ENCODE measurements at regions not wholly inside any gene's neighbourhood (a gene's known extent, or its start where the extent isn't known, plus 50 kb on each side); places are given as distances from the start of the nearest gene placed in this dataset.
"Not testable (repeated sequence)": the region's sequence is repeated elsewhere in the genome, so short reads cannot be mapped to it uniquely, and the experiment has no call there.

DNA sequence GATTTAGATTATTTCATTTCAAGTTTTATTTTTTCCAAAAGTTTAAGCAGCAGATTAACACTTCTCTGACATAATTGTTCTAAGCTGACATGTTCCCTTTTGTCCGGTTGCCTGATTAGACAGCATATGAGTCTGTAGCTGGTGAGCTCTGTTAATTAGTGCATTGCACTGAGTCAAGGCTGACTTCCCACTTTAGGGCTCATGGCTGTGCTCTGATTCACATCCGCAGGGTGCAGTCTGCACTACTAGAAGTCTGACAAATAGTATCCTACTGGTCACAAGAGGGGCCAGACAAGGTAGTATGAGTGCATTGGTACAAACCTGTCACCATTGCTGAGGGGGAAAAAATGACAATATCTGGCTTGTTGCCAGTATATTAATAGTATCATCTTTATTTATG lies 443.9 kb upstream of the ZNF804A start:
- no peak for DNase-seq

GRCh38 chr2:184155791-184156190 lies 442.5 kb upstream of the ZNF804A start:
- no peak for DNase-seq

DNA sequence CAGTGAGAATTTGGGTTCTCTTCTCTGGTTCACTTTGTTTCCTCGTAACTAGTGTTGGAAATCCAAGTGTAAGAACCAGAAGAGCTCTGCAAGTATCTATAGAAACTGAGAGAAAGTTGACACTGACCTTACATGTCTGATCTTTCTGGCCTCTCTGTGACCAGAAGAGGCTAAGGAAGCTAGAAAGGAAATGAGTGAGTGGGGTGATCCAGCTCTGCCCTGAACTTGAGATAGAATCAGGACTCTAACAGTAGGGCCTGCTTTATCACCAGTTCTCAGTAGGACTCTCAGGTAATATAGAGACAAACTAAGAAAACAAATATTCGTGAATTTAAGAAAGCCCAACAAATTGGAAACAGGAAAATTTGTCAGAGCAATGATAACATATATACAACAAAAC lies 441.2 kb upstream of the ZNF804A start:
- DNase-seq: no peak

GRCh38 chr2:184162426-184162825 lies 435.9 kb upstream of the ZNF804A start:
- DNase-seq: no peak

DNA sequence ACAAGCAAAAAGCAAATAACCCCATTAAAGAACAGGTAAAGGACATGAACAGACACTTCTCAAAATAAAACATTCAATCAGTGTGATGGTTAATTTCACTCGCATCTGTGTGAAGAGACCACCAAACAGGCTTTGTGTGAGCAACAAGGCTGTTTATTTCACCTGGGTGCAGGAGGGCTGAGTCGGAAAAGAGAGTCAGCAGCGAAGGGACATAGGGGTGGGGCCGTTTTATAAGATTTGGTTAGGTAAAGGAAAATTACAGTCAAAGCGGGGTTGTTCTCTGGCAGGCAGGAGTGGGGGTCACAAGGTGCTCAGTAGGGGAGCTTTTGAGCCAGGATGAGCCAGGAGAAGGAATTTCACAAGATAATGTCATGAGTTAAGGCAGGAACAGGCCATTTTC lies 429.5 kb upstream of the ZNF804A start:
- DNase-seq: not testable (repeated sequence)

GRCh38 chr2:184169366-184169765 lies 429.0 kb upstream of the ZNF804A start:
- DNase-seq: no peak

- DNase-seq: no peak
Measured at GRCh38 chr2:184174493-184175104, 423.7 kb upstream of the ZNF804A start.

DNA sequence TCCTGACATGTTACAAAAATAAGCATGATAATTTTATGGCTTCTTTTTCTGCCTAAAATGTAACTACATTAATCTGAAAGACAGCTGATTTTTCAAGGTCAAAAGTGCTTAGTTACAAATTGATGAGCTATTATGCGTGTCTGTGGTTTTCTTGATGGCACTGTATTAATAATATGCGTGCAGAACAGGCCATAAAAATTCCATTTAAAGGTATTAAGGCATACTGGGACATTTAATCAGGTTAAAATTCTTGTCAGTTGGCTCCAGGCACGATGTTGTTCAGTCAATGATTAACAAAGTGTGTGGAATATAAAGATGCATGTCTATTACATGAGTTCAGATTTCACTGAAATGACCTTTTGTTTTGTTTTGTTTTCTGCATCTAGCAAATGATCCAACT lies 420.1 kb upstream of the ZNF804A start:
- no peak for DNase-seq

DNA sequence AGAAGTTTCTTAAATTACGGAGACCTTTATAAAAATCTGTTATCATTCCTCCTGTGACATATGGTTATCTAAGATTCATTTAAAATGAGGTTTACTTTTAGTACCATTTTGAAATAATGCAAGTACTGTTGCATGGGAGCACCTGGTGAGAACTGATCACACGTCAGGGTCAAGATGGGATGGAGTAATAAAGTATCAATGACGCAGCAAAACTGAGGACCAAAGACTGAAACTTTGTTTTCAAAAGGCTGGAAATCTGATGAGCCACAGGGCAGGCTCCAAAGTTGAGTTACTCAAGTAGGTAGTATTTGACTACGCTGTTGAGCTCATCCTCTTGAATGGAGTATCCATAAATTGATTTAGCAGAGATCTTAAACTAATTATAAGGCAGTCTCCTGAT lies 411.9 kb upstream of the ZNF804A start:
- no peak for DNase-seq

- no peak for DNase-seq
Measured at GRCh38 chr2:184187421-184187971, 410.8 kb upstream of the ZNF804A start.

DNA sequence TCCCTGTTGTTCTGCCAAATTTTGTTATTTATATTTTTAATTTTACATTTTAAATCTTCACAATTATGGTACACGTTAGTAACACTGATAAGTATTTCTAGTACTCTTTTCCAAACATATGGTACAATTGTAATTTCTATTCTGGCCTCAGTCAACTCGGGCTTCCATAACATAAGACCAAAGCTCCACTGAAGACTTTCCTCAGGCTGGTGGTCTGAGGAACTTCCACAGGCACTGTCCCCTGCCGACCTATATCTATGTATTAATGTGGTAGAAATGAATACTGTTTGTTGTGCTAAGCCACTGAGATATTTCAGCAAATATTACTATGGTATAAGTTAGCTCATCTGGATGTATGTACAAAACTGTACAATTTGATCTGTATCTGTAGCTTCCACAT lies 407.6 kb upstream of the ZNF804A start:
- no peak for DNase-seq

GRCh38 chr2:184192649-184193048 lies 405.7 kb upstream of the ZNF804A start:
- DNase-seq: no peak

- DNase-seq: no peak
Measured at GRCh38 chr2:184197413-184197812, 400.9 kb upstream of the ZNF804A start.

DNA sequence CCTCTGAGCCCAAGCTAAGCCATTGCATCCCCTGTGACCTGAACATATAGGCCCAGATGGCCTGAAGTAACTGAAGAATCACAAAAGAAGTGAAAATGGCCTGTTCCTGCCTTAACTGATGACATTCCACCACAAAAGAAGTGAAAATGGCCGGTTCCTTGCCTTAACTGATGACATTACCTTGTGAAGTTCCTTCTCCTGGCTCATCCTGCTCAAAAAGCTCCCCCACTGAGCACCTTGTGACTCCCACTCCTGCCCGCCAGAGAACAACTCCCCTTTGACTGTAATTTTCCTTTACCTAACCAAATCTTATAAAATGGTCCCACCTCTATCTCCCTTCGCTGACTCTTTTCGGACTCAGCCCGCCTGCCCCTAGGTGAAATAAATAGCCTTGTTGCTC lies 399.5 kb upstream of the ZNF804A start:
- not testable (repeated sequence) for DNase-seq

- no peak for DNase-seq
Measured at GRCh38 chr2:184199274-184199673, 399.1 kb upstream of the ZNF804A start.

DNA sequence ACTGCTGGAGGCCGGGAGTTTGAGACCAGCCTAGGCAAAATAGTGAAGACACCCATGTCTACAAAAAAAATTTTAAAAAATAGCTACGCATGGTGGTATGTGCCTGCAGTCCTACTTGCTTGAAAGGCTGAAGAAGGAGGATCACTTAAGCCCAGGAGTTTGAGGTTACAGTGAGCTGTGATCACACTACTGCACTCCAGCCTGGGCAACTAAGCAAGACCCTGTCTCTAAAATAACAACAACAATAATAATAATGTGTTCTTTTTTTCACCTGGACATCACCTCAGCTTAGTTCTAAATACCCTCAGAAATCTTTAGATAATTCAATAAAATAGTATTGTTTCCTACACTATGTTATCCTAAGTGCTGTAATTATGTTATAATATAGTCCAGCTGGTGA lies 397.1 kb upstream of the ZNF804A start:
- DNase-seq: no peak

DNA sequence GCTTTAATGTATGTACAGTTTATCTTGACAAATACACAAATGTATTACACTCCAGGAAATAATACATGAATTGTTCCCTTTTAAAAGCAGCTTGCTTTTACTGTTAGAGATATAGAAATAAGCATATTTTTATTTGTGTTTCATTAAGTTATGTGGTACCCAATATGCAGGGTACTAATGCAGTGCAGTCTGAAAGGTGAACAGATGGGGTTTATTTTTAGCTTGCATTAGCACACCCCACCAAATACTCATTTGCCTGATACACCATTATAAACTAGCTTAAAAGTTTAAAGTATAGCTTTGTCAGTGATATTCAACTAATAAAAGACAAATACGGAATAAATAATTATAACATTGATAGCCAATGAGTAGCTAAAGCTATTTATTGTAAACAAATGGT lies 394.7 kb upstream of the ZNF804A start:
- no peak for DNase-seq

- no peak for DNase-seq
Measured at GRCh38 chr2:184205048-184205596, 393.2 kb upstream of the ZNF804A start.

DNA sequence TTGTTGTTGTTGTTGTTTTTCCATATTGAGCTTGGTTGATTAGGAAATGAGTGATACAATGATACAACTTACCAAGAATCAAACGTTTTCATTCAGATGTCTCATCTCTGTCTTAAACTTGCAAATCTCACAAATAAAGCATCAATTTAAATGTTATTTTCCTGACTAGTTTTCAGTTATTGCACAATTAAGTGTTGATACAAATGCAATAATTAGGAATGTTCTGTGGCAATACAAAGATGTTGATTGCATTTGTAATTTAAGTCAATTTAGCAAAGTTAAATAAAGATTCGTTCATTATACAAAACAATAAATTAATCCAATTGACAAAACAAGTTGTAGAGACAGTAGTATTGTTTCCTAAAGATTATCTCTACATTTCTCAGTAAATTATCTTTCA lies 392.3 kb upstream of the ZNF804A start:
- DNase-seq: no peak

DNA sequence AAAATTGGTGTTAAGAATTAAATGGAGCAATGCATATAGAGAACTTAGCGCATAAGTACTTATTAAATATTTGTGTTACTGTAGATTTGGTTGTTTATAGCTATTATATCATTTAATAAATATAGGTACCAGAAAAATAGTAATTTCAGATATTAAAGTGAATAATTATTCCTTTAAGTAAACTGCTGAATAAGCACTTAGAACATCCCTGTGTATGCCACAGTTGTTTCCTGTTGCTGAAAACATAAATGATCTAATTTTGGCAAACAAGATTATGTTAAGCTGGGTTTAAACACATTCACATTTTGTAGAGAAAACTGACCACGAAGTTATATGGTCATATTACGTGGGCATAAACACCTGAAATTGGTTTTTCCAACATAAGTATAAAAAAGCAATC lies 388.0 kb upstream of the ZNF804A start:
- no peak for DNase-seq

DNA sequence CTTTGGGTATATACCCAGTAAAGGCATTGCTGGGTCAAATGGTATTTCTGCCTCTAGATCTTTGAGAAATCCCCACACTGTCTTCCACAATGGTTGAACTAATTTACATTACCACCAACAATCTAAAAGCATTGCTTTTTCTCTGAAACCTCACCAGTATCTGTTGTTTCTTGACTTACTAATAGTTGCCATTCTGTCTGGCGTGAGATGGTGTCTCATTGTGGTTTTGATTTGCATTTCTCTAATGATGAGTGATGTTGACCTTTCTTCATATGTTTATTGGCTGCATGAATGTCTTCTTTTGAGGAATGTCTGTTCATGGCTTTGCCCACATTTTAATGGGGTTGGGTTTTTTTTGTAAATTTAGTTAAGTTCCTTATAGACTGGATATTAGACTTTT lies 382.6 kb upstream of the ZNF804A start:
- no peak for DNase-seq

GRCh38 chr2:184256611-184257010 lies 341.7 kb upstream of the ZNF804A start:
- no peak for DNase-seq

DNA sequence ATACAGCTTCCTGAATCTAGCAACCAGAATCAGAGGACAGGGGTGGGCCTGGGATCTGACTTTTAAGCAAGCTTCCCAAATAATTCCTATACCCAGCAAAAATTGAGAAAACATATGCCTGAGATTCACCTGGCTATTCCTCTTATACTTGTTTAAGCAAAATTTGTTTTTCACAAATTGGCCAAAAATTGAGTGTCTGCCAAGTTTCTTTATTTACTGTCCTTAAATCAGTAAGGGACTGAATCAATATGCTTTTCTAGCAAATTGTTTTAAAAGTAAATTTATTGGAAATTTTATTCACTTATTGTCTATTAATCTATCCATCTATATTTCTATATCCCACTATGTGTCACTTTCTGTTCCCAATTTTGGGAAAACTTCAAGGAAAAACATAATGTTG lies 337.0 kb upstream of the ZNF804A start:
- DNase-seq: no peak

GRCh38 chr2:184261818-184262217 lies 336.5 kb upstream of the ZNF804A start:
- DNase-seq: no peak

DNA sequence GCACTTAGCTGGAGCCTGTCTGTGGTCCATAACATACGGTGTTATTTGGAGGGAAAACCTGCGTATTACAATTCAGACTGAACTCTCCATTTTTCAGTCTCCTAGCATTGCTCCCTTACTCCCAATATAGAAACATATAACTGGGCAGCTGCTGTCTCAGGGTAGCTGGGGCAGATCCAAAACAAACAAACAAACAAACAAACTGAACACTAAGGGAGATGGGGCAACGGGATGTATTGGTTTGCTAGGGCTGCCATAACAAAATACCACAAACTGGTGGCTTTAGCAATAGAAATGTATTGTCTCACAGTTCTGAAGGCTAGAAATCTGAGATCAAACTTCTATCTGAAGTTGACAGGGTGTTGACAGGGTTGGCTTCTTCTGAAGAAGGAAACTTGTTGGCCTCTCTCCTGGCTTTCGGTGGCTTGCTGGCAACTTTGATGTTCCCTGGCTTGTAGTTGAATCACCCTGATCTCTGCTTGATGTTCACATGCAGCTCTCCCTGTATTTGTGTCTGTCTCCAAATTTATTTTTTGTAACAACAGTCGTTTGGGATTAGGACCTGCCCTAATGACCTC lies 329.3 kb upstream of the ZNF804A start:
- DNase-seq: no peak

Data from SHP77 treated with DMSO at 0.1 percent for 48 hours (cell line).